BE2C (cell line): ENCODE measurements at regions not wholly inside any gene's neighbourhood (a gene's known extent, or its start where the extent isn't known, plus 50 kb on each side); places are given as distances from the start of the nearest gene placed in this dataset.

Experiments used
- DNase-seq: peaks from one replicate; pipeline ENCODE4 v3.0.0-alpha.2; 2020
- H3K27me3 ChIP-seq: fragments of 250-450 bp; sonication (Bioruptor Pico); 2 replicates; pipeline ENCODE4 v1.5.1; 2020; ENCODE audit warnings: mild to moderate bottlenecking
- H3K36me3 ChIP-seq: fragments of 250-450 bp; sonication (Bioruptor Pico); 2 replicates; pipeline ENCODE4 v1.5.1; 2020; ENCODE audit warnings: mild to moderate bottlenecking
- H3K4me1 ChIP-seq: fragments of 250-450 bp; sonication (Bioruptor Pico); 2 replicates; pipeline ENCODE4 v1.5.1; 2020
- H3K4me3 ChIP-seq: 2 replicates; pipeline ENCODE4 v1.5.1; 2011; ENCODE audit warnings: low read depth, low read length
- H3K9me3 ChIP-seq: fragments of 250-450 bp; sonication (Bioruptor Pico); 2 replicates; pipeline ENCODE4 v1.5.1; 2020
- TF ChIP-seq, protein P1 (sequence below): IDR thresholded peaks from 2 replicates; pipeline ENCODE4 v1.5.1; 2012; ENCODE audit warnings: mild to moderate bottlenecking, low read depth, low read length

DNA sequence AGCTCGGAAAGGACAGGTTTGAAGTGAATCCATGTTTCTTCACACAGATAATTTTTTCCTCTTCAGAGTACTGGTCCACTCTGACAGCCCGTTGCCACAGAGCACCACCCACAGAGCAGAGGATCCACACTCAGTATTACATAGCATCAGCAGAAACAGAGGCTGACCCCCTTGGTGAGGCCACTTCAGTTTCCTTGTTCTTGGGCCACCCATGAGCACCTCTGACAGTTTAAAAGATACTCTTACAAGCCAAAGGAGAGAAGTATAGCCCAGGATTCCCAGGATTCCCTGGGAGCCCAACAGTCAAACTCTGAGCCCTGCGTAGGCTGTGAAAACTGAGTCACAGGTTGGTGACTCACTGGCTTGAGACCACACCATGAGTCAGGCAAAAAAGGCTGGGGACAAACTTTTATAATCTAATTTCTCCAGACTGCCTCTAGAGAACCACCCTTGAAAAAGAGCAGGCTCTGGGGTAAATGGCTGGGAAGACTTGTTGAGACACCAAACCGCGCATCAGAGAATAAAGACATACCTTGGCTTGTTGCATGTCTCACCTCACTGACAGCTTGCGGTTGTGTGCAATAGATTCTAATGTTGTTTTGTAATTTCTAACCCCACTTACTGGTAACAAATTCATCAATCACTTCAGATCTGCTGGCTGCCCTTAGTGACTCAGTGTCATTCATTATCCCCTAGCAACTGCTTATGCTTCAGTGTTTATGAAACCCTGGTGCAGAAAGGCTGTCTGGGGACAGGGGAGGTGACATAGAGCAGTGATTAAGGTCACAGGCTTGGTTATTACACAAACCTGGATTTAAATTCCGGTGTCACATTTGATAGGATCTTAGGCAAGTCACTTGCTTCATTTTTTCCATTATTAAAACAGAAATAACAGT lies 56.9 kb upstream of the PRSS23 start:
- Histone ChIP-seq H3K4me3 (no peak overlapping the region), H3K27me3 (no peaks in the 10 kb centered on the region), H3K4me1 (peaks cover 11% of the 10 kb centered on the region), H3K9me3 (no peaks in the 10 kb centered on the region), H3K36me3 (no peaks in the 10 kb centered on the region)
- peak; percentile 57 for DNase-seq
- TF ChIP-seq, protein P1, sequence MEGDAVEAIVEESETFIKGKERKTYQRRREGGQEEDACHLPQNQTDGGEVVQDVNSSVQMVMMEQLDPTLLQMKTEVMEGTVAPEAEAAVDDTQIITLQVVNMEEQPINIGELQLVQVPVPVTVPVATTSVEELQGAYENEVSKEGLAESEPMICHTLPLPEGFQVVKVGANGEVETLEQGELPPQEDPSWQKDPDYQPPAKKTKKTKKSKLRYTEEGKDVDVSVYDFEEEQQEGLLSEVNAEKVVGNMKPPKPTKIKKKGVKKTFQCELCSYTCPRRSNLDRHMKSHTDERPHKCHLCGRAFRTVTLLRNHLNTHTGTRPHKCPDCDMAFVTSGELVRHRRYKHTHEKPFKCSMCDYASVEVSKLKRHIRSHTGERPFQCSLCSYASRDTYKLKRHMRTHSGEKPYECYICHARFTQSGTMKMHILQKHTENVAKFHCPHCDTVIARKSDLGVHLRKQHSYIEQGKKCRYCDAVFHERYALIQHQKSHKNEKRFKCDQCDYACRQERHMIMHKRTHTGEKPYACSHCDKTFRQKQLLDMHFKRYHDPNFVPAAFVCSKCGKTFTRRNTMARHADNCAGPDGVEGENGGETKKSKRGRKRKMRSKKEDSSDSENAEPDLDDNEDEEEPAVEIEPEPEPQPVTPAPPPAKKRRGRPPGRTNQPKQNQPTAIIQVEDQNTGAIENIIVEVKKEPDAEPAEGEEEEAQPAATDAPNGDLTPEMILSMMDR, result no peak

DNA sequence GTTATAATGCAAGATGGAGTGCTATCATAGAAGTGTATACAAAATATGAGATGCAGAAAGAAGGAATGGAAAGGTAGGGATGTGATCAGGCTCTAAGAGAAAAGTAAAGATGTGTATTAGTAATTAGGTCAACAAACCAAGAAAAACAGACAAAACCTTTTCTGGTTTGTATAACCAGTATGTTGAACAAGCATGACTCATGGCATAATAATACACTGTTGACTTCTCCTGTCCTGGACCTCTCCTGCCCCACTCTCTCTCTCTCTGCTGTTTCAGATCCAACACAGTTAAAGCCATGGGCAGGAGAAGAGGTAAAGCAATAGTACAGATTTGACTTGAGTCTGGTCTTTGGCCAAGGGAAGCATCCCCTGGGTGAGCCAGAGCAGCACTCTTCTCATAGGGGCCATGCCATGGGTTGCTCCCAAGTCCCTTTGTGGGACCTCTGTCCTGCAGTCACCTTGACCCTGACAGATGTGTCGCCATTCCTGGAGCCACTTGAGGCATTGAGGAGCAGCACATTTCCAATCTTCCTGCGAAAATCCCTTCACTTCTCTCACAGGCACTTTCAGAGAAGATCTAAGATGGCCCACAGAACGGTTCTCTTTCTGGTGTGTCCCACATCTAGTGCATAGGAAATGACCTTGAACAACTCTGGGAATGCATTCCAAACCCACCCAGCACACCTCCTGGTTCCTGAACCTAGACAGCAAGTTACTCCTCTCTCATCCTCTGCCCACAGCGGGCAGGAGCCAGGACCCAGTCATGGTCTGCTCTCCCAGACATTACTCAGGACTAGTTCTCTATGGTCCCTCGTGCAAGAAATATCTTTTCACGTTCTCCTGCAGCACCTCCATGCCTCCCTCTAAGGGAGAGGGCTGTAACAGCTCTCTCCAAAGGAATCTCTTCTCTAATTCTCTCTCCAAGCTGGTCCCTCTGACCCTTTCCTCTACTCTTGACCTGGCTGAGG lies 58.2 kb upstream of the PRSS23 start:
- TF ChIP-seq, protein P1, result no peak
- no peaks in the 10 kb centered on the region for H3K36me3 ChIP-seq
- DNase-seq, result no peak
- no peak overlapping the region for H3K4me3 ChIP-seq
- H3K9me3 ChIP-seq, result no peaks in the 10 kb centered on the region
- peaks cover 9% of the 10 kb centered on the region for H3K4me1 ChIP-seq
- no peaks in the 10 kb centered on the region for H3K27me3 ChIP-seq

DNA sequence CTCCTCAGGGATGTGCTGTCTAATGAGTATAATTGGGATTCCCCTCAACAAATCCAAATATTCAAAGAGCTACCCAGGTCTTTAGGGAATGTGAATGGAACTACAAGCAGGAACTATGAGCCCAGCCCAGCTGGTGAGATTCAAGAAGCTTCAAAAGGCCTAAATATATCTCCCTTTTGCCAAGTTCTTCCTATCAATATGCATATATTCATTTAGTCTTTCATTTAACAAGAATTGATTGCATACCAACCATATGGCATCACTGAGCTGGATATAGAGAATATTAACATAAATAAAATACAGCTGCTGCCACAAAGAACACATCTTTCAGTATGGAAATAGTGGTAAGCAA lies 58.9 kb upstream of the PRSS23 start:
- Histone ChIP-seq H3K4me1 (peaks cover 4% of the 10 kb centered on the region), H3K9me3 (no peaks in the 10 kb centered on the region), H3K36me3 (no peaks in the 10 kb centered on the region), H3K4me3 (no peak overlapping the region), H3K27me3 (no peaks in the 10 kb centered on the region)
- no peak for DNase-seq
- TF ChIP-seq, protein P1, result no peak

DNA sequence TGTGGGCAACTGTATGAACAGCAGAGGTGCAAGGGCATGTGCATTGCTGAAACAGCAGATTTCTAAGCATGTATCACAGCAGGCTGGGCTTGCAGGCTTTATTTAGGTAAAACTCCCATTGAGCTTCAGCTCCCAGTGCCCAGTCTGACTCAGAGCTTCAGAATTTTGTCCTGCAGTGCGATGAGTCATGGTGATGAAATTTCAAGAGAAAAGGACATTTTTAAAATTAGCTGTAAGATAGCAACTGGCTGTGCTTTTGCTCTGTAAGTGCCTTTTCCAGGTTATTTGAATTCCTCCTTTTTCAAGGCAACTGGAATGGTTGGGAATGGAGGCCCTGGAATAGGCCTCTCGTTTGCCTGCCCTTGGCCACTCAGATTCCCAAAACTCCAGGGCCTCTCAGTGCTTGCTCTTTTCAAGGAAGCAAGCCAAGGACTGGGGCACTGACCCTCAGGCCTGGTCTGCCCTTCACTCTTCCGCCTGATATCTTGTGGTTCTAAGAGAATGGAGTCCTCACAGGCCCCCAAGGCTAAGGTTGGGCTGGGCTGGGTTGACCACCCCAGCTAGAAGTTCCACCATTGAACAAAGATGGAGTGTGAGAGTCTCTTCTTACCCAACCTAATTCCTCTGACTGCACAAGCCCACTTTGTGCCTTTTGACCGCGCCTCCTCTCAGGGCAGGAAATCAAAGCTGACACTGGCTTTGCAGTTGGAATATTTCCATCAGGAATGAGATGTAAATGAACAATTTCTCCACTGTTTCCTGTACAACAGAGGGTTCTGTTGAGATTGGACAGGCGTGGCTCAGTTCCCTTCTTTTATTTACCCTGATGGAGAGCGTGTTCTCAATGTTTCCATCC lies 59.5 kb upstream of the PRSS23 start:
- Histone ChIP-seq H3K27me3 (no peaks in the 10 kb centered on the region), H3K9me3 (no peaks in the 10 kb centered on the region), H3K4me3 (no peak overlapping the region), H3K4me1 (no peaks in the 10 kb centered on the region; the same call in 1 of the 2 replicates), H3K36me3 (no peaks in the 10 kb centered on the region)
- TF ChIP-seq, protein P1, result no peak
- DNase-seq, result no peak

DNA sequence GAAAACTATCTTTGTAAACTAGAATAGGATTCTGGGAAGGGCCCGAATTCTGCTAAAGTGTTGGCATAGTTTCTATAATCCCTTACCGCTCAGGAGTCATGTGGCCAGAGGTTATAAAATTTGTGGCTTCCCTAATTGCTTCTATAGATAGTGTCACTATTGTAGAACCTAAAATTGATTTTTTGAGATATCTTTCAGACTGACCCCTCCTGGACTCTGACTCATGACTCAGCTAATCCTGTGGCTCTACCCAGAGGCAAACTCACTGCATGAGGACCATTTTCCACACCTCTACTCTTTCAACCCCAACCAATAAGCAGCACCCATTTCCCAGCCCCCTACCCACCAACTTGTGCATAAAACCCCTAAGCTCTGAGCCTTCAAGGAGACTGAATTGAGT lies 61.8 kb upstream of the PRSS23 start:
- no peak for DNase-seq
- TF ChIP-seq, protein P1, result no peak
- no peaks in the 10 kb centered on the region for H3K36me3 ChIP-seq
- no peak overlapping the region for H3K4me3 ChIP-seq
- no peaks in the 10 kb centered on the region; the same call in 1 of the 2 replicates for H3K4me1 ChIP-seq
- no peaks in the 10 kb centered on the region for H3K27me3 ChIP-seq
- no peaks in the 10 kb centered on the region for H3K9me3 ChIP-seq
